Activated naive CD4-positive, alpha-beta T cell treated with anti-CD3 and anti-CD28 coated beads, Interleukin-2, amount 50 U/mL, for 72 hours (primary cell): ENCODE measurements at regions not wholly inside any gene's neighbourhood (a gene's known extent, or its start where the extent isn't known, plus 50 kb on each side); places are given as distances from the start of the nearest gene placed in this dataset.

Source experiments
- ATAC-seq, 2 donors: fragments of 150-1000 bp; cut with Tn5 transposase; 2 replicates each; pipeline ENCODE4 v1.10.0; 2021; ENCODE audit warnings: mild to moderate bottlenecking in 2 of 2, moderate library complexity in 2 of 2
- DNase-seq, 2 donors: peaks; one replicate each; pipeline ENCODE4 v3.0.0; 2021 to 2022; ENCODE audit warnings: low spot score in 2 of 2
- H3K27ac Mint-ChIP-seq, 2 donors: one replicate each; pipeline ENCODE4 v1.8.0; 2022; ENCODE audit warnings: mild to moderate bottlenecking in 2 of 2, mixed read lengths in 2 of 2
- H3K36me3 Mint-ChIP-seq, 2 donors: one replicate each; pipeline ENCODE4 v1.8.0; 2022; ENCODE audit warnings: mixed read lengths in 2 of 2
- H3K9me3 Mint-ChIP-seq, 2 donors: one replicate each; pipeline ENCODE4 v1.8.0; 2022; ENCODE audit warnings: mixed read lengths in 2 of 2

DNA sequence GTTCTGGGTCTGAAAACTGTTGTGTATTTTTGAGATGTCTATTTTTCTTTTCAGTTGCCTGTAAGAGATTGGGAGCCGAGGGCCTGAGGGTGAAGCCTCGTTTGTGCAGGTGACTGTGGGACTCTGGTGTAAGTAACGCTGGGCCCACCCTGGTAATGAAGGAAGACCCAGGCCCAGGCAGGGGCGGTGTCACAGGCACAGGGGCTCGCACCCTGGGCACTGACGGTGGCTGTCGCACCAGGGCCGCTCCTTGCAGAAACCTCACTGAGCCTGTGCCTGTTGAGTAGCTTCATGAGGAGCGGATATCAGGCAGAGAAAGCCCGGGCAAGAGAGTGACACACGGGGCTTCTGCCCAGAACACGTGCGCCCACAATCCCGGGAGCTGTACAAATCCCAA lies 541.4 kb downstream of the TRIML1 start:
- ATAC-seq: no peak
- Mint-ChIP-seq H3K9me3 (peaks cover 24 to 26% of the 10 kb centered on the region in 2 donors), H3K36me3 (peaks cover 0 to 13% of the 10 kb centered on the region in 2 donors), H3K27ac (no peak overlapping the region)
- no peak for DNase-seq

DNA sequence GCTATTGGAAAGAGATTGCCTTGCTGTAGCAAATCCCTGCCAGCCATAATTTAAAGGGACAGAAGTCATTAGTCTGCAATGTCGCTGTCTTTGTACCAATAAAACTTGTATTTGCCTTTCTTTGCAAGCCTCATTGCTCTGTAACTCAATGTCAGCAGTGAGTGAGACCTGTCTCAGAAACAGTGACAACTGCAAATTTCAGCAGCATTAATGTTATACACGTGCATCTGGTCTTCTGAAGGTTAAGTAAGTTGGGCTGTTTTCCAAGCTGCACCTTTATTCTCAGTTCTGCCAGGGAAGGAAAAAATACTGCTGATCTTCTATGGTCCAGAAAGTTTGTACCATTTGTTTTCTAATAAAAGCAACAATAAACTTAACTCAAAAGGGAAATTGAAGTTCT lies 543.1 kb downstream of the TRIML1 start:
- DNase-seq (no peak), ATAC-seq (no peak)
- Mint-ChIP-seq H3K36me3 (peaks cover 0 to 18% of the 10 kb centered on the region in 2 donors), H3K27ac (no peak overlapping the region), H3K9me3 (peaks cover 28 to 30% of the 10 kb centered on the region in 2 donors)

DNA sequence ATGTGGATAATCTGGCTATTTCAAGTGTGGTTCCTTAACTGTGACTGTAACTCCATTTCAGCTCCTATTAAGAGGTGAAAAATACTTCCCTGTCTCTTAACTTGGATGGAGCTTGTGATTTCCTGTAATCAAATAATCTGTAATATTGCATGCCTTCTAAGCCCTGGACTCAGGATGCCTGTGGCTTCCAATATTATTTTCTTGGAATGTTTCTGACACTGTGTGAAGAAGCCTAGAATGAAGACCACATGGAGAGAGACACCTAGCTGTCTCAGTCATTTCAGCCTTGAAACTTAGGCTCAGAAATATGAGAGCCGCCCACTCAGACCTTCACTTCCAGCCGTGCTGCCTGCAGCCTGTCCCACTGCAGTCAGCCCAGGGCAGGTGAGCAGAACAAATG lies 544.3 kb downstream of the TRIML1 start:
- H3K9me3 Mint-ChIP-seq: peaks cover 26 to 27% of the 10 kb centered on the region in 2 donors
- no peak overlapping the region for H3K27ac Mint-ChIP-seq
- DNase-seq: no peak
- H3K36me3 Mint-ChIP-seq: peaks cover 0 to 18% of the 10 kb centered on the region in 2 donors
- no peak for ATAC-seq

DNA sequence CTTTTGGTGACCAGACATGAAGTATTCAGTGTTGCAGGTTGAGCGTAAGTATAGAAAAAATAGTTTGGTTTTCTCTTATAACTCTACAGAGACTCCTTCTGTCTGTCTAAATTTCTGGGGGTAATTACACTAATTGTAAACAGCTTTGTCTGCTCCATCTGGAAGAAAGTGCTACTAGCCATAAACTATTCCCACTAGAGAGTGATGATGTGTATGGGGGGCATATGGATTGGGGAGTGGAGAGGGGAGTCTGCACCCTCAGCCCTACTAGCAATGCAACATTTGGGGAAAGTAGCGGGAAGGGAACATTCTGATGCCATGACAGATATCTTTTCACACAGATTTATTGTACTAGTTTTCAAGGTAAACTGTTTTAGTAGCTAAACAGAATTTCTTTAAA lies 549.7 kb downstream of the TRIML1 start:
- DNase-seq (no peak), ATAC-seq (no peak)
- Mint-ChIP-seq H3K27ac (no peak overlapping the region), H3K9me3 (peaks cover 10 to 19% of the 10 kb centered on the region in 2 donors), H3K36me3 (peaks cover 0 to 5% of the 10 kb centered on the region in 2 donors)

DNA sequence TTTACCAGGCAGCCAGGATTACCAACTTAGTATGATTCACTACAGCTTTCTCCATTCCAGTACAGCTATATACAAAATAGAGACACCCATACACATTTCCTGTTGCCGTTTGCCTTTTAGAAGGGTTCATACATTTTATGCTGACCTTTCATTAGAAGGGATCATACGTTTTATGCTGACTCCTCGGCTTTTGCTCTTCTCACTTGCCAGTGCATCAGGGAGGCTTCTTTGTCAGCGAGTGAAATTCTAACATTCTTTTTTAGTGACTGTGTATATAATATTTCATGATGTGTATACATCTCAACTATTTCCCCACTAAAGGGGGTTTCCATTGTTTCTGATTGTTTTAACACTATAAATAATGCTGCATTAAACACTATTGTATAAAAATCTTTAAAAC lies 552.6 kb downstream of the TRIML1 start:
- no peak for ATAC-seq
- DNase-seq: no peak
- Mint-ChIP-seq H3K36me3 (peaks cover 0 to 4% of the 10 kb centered on the region in 2 donors), H3K9me3 (peaks cover 9 to 11% of the 10 kb centered on the region in 2 donors), H3K27ac (no peak overlapping the region)

DNA sequence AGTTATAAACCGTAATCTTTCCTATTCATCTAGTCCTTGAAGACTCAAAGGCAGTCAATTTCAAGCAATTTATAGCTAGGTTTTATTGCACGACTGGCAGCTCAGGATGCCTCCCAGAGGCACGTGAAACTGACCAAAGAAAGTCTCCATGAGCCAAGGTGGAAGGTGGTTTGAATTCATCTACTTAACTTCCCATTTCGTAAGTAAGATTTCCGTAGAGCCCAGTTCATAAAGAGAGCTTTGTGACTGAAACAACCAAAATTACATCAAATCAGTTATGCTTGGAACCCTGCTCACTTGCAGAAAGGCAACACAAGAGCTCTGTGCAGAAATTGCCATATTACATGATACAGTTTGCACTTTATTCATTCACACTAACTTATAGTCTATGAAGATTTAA lies 556.0 kb downstream of the TRIML1 start:
- no peak for DNase-seq
- Mint-ChIP-seq H3K36me3 (no peaks in the 10 kb centered on the region), H3K27ac (no peak overlapping the region), H3K9me3 (peaks cover 4% of the 10 kb centered on the region in 2 donors)
- ATAC-seq: no peak

DNA sequence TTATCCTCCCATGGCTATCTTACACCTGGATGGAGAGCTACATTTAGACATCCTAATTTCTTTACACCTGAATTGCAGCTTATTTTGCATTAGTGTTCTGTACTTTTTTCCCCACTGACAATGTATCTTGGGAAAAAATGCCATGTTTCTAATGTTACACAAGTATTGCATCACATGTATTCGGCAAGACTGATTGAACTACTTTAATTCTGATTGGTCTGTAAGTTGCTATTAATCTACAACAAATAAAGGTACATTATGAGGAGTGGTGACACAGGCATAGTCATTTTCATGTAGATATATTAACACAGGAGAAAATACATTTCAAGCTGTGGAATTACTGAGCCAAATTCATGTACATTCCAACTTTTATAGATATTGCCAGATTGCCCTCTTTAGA lies 558.0 kb downstream of the TRIML1 start:
- no peak for DNase-seq
- Mint-ChIP-seq H3K9me3 (peaks cover 4% of the 10 kb centered on the region in 2 donors), H3K27ac (no peak overlapping the region), H3K36me3 (no peaks in the 10 kb centered on the region)
- ATAC-seq: no peak

DNA sequence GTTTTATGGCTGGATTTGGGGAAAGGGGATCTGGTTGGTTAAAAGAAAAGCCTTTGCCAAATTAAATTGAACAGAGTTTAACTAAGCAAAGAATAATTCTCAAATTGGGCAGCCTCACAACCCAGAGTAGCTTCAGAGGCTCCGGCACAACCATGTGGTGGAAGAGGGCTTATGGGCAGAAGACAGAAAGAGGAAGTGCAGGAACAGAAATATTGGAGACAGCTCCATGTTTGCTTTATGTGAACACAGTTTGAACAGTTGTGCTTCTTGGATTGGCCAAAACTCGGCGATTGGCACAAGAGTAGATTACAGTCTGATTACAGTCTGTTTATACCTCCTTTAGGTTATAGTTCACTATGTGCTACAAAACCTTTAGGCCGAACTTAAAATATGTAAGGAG lies 562.7 kb downstream of the TRIML1 start:
- no peak overlapping the region for H3K27ac Mint-ChIP-seq
- H3K36me3 Mint-ChIP-seq: no peaks in the 10 kb centered on the region
- DNase-seq (no peak), ATAC-seq (no peak)
- peaks cover 8 to 9% of the 10 kb centered on the region in 2 donors for H3K9me3 Mint-ChIP-seq

DNA sequence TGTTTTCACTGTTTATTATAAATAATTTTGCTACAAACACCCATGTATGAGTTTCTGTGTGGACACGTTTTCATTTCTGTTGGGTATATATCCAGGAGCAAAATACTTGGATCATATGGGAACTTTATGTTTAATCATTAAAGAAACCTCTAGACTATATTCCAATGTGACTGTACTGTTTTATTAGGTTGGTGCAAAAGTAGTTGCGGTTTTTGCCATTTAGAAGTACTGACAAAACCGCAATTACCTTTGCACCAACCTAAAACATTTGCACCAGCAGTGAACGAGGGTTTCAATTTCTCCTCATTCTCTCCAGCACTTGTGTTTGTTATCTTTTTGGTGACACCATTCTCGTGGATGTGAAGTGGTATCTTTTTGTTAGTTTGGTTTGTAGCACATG lies 565.0 kb downstream of the TRIML1 start:
- Mint-ChIP-seq H3K9me3 (peaks cover 9 to 10% of the 10 kb centered on the region in 2 donors), H3K27ac (no peak overlapping the region), H3K36me3 (no peaks in the 10 kb centered on the region)
- DNase-seq (no peak), ATAC-seq (no peak)

DNA sequence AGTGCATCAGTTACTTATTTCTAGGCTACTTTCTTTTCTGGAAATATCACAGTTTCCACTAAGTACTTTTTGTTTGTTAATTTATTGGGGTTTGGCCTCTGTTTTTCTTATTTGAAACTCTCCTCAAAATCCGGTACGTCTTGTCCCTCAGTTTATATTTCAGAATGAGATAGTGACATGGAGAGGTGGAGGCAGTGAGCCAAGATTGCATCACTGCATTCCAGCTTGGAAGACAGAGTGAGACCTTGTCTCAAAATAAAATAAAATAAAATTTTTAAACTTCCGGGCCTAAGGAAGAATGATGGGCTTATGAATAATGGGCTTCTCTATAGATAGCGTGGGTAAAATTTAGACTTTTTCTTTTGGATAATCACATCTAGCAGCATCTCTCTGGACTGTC lies 567.8 kb downstream of the TRIML1 start:
- no peak for ATAC-seq
- Mint-ChIP-seq H3K36me3 (no peaks in the 10 kb centered on the region), H3K27ac (no peak overlapping the region), H3K9me3 (peaks cover 13% of the 10 kb centered on the region in 2 donors)
- no peak for DNase-seq

DNA sequence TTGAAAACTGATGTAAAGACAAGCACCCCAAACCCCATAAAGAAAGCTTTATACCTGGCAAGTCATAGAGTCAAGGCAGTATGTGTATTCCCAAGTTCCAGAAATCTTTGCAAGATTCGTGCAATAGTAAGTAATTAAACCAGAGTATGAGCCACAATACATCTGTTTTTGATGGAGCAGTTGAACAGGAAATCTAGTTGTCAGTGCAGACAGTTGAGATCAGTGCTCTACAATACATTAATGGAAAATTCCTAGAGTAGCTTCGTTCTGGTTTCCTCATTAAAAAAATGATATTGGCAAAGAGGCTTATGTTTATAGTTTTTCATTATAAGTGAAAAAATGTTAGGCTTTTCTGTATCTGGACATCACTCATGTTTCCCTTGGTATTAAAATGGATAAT lies 575.3 kb downstream of the TRIML1 start:
- H3K36me3 Mint-ChIP-seq: peaks cover 0 to 5% of the 10 kb centered on the region in 2 donors
- peaks cover 11 to 17% of the 10 kb centered on the region in 2 donors for H3K9me3 Mint-ChIP-seq
- DNase-seq (no peak), ATAC-seq (no peak)
- H3K27ac Mint-ChIP-seq: no peak overlapping the region

DNA sequence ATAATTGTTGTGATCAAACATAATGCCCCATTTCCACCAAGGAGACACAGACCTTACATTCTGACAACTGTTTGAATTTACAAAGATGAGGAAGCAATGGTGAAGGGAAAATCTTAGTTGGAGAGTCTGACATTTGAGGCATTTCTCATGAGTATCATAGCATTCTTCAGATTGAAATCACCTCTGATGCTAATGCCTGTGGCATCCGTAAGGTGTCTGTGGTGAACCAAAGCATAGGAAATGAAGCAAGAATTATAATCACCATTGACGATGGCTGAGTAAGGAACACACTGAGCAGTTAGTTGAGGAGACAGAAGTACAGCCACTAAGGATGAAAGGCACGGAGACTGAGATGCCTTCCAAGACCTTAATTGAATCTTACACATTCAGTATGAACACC lies 575.7 kb downstream of the TRIML1 start:
- no peak for DNase-seq
- Mint-ChIP-seq H3K27ac (no peak overlapping the region), H3K9me3 (peaks cover 11 to 15% of the 10 kb centered on the region in 2 donors), H3K36me3 (peaks cover 0 to 5% of the 10 kb centered on the region in 2 donors)
- no peak for ATAC-seq

DNA sequence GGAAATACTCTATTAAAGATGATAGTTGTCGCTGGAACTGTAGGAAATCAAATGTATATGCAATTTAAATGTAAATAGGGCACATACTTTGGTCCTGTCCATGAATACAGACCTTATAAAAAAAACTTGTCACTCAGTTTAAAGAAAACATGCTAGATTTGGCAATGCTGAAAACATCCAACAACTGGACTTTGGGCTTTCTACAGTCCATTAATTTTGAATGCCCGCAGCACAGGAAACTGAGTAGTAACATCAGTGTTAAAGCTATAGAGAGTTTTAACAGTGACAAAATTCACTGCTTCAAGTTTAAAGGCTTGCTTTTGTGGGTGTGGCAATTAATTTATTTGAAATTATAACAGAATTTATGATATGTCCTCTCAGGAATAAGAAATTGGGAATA lies 578.4 kb downstream of the TRIML1 start:
- DNase-seq: no peak
- no peak for ATAC-seq
- H3K36me3 Mint-ChIP-seq: peaks cover 0 to 5% of the 10 kb centered on the region in 2 donors
- peaks cover 15 to 19% of the 10 kb centered on the region in 2 donors for H3K9me3 Mint-ChIP-seq
- H3K27ac Mint-ChIP-seq: no peak overlapping the region

DNA sequence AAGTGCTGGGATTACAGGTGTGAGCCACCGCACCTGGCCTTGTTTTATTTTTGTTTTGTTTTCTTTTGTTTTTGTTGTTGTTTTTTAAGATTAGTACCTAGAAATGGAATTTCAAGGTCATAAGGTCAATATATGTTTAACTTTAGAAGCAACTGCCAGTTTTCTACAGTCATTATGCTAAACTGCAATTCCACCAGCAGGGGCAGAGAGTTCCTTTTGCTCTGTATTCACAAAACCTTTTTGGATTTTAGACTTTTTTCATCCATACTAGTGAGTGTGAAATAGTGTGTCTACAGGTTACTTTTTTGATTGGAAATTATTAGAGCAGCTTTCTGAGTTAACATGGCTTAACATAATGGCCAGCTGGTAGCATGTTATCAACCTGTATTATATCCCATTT lies 580.6 kb downstream of the TRIML1 start:
- no peak for DNase-seq
- no peak for ATAC-seq
- no peak overlapping the region for H3K27ac Mint-ChIP-seq
- H3K9me3 Mint-ChIP-seq: peaks cover 8 to 18% of the 10 kb centered on the region in 2 donors
- H3K36me3 Mint-ChIP-seq: no peaks in the 10 kb centered on the region

DNA sequence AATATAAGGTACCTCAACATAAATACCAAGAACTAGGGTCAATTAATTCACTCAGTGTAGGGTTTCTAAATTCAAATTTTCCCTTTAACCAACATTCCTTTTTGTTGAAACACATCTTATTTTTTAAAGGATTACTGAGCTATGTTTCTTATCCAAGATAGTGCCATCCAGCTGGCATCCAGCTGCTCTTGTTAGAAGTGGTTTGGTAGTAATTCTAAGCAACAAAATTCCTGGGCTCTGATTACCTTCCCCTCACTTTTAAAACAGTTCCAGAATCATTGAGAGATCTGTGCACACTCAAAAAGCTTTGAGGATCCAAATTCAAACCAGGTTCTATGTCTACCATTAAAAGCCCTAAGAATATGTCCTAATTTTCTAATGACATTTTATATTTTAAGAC lies 583.7 kb downstream of the TRIML1 start:
- ATAC-seq (no peak), DNase-seq (no peak)
- Mint-ChIP-seq H3K36me3 (no peaks in the 10 kb centered on the region), H3K9me3 (peaks cover 10 to 17% of the 10 kb centered on the region in 2 donors), H3K27ac (no peak overlapping the region)

DNA sequence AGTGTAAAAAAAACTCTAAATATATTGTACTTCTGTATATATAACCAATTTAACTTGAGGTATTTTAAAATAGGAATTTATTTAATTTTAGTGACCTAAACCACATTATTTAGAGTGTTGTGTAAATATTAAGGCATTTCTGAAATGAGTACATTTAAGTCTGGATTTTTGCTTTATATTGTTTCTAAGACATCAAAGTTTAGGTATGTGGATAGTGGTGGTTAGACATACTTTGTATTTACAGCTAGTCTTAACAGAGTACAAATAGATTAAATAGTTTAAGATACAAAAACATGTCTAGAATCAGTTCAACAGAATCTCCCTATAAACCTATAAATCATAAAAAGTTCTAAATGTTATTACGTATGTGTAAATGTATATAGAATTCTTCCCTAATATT lies 588.5 kb downstream of the TRIML1 start:
- H3K27ac Mint-ChIP-seq: no peak overlapping the region
- peaks cover 0 to 10% of the 10 kb centered on the region in 2 donors for H3K36me3 Mint-ChIP-seq
- no peak for DNase-seq
- peaks cover 19 to 25% of the 10 kb centered on the region in 2 donors for H3K9me3 Mint-ChIP-seq
- no peak for ATAC-seq

DNA sequence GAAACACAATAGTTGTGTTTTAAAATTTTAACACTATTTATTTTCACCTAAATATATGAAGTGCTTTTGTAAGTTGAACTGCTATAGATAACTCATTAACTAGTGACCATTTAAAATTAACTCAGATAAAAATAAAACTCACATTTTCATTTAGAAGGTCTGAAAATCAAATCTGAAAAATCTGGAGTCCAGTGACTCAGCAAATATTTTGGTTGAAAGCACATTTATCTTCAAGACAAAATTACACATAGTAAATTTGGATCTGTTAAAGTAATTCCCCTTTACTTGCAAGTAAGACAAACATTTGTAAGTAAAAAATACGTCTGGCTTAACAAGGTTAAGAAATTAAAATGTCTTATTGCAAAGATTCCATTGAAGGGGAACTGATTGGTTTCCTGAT lies 589.1 kb downstream of the TRIML1 start:
- H3K9me3 Mint-ChIP-seq: peaks cover 19 to 25% of the 10 kb centered on the region in 2 donors
- ATAC-seq: no peak
- H3K36me3 Mint-ChIP-seq: peaks cover 0 to 10% of the 10 kb centered on the region in 2 donors
- DNase-seq: no peak
- H3K27ac Mint-ChIP-seq: no peak overlapping the region

DNA sequence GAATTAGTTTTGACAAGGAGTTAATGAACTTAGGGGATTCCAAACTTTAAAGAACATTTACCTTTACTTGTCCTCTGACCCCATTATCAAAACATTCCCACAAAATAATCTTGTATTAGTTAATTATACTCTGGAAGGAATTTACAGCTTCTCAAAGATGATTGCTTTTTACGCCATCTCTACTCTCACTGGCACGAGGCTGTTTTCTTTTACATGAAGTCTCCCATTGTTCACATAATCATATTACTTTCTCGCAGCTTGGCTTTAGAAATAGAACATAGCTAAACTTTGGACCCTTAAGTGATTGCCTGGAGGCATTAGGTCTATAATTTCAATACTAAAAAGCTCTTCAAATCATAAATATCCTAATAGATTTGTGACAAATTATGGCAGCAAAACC lies 592.9 kb downstream of the TRIML1 start:
- ATAC-seq (no peak), DNase-seq (no peak)

DNA sequence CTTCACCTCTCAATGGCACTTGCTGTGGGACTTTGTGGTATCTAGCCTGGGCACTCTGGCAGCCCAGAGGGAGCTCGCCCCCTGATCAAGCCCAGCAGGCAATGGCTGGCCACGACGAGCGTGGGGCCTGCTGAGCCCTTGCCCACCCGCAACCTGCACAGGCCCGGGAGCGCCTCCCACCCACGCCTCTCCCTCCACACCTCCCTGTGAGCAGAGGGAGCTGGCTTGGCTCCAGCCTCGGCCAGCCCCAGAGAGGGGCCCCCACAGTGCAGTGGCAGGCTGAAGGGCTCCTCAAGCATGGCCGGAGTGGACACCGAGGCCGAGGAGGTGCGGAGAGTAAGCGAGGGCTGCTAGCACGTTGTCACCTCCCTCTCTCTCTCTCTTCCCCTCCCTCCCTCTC lies 595.8 kb downstream of the TRIML1 start:
- Mint-ChIP-seq H3K27ac (no peak overlapping the region), H3K9me3 (peaks cover 21 to 29% of the 10 kb centered on the region in 2 donors), H3K36me3 (peaks cover 0 to 15% of the 10 kb centered on the region in 2 donors)
- DNase-seq (no peak), ATAC-seq (no peak)

More for the DNA sequence above, 592.9 kb downstream of the TRIML1 start:
- Mint-ChIP-seq H3K27ac (no peak overlapping the region), H3K36me3 (peaks cover 0 to 15% of the 10 kb centered on the region in 2 donors), H3K9me3 (peaks cover 18 to 31% of the 10 kb centered on the region in 2 donors)
